GM19099 (cell line): ENCODE measurements at regions not wholly inside any gene's neighbourhood (a gene's known extent, or its start where the extent isn't known, plus 50 kb on each side); places are given as distances from the start of the nearest gene placed in this dataset.

Experiments used
- POLR2A ChIP-seq: IDR thresholded peaks from 3 replicates; pipeline ENCODE4 v1.6.1; 2011; ENCODE audit warnings: low read depth; ENCODE audit not compliant: insufficient read length; ENCODE audit errors: extremely low read depth

- no peak for TF ChIP-seq POLR2A
Measured at GRCh38 chr10:81514811-81515210, 360.2 kb upstream of the NRG3 start.

- TF ChIP-seq POLR2A = no peak
Measured at GRCh38 chr10:81520688-81521087, 354.3 kb upstream of the NRG3 start.

GRCh38 chr10:81524467-81524866, 350.5 kb upstream of the NRG3 start:
- no peak for TF ChIP-seq POLR2A

GRCh38 chr10:81532403-81532802, 342.6 kb upstream of the NRG3 start:
- TF ChIP-seq POLR2A = no peak

GRCh38 chr10:81534991-81535390, 340.0 kb upstream of the NRG3 start:
- no peak for TF ChIP-seq POLR2A

- TF ChIP-seq POLR2A = no peak
Measured at GRCh38 chr10:81541517-81541916, 333.5 kb upstream of the NRG3 start.

- TF ChIP-seq POLR2A = no peak
Measured at GRCh38 chr10:81546243-81546642, 328.8 kb upstream of the NRG3 start.

GRCh38 chr10:81548160-81548559, 326.8 kb upstream of the NRG3 start:
- TF ChIP-seq POLR2A = no peak

GRCh38 chr10:81564143-81564542, 310.9 kb upstream of the NRG3 start:
- TF ChIP-seq POLR2A = no peak

- no peak for TF ChIP-seq POLR2A
Measured at GRCh38 chr10:81569488-81569887, 305.5 kb upstream of the NRG3 start.

GRCh38 chr10:81570349-81570748, 304.6 kb upstream of the NRG3 start:
- no peak for TF ChIP-seq POLR2A

- TF ChIP-seq POLR2A = no peak
Measured at GRCh38 chr10:81570878-81571794, 303.9 kb upstream of the NRG3 start.

- no peak for TF ChIP-seq POLR2A
Measured at GRCh38 chr10:81575036-81575435, 300.0 kb upstream of the NRG3 start.

- no peak for TF ChIP-seq POLR2A
Measured at GRCh38 chr10:81576336-81576735, 298.7 kb upstream of the NRG3 start.

GRCh38 chr10:81594991-81595390, 280.0 kb upstream of the NRG3 start:
- no peak for TF ChIP-seq POLR2A

- no peak for TF ChIP-seq POLR2A
Measured at GRCh38 chr10:81600185-81600584, 274.8 kb upstream of the NRG3 start.

- TF ChIP-seq POLR2A = no peak
Measured at GRCh38 chr10:81603106-81603620, 271.8 kb upstream of the NRG3 start.

- TF ChIP-seq POLR2A = no peak
Measured at GRCh38 chr10:81655986-81656385, 219.0 kb upstream of the NRG3 start.
